ENCODE measurements at regions not wholly inside any gene's neighbourhood (a gene's known extent, or its start where the extent isn't known, plus 50 kb on each side); places are given as distances from the start of the nearest gene placed in this dataset.

GRCh38 chr16:35405526-35405925 is 1946.1 kb downstream of the TP53TG3F start:
- Histone ChIP-seq H3K4me1 (ENCODE audit: control insufficient read depth in 1 of 2, insufficient read depth in 2 of 2, low read length in 2 of 2) (no peaks in the 10 kb centered on the region), H3K27ac (ENCODE audit: low read depth in 1 of 2, low read length in 2 of 2) (no peak overlapping the region), H3K27me3 (ENCODE audit: control insufficient read depth in 1 of 2, insufficient read depth in 2 of 2, low read length in 1 of 2) (no peaks in the 10 kb centered on the region), H3K4me3 (ENCODE audit: low read length in 2 of 2) (no peak overlapping the region), H3K36me3 (ENCODE audit: control insufficient read depth in 1 of 2, insufficient read depth in 2 of 2, low read length in 1 of 2) (no peaks in the 10 kb centered on the region), H3K9me3 (ENCODE audit: control insufficient read depth, low read length) (peaks cover 1% of the 10 kb centered on the region)
- ATAC-seq (ENCODE audit: low FRiP score) (peak; percentile 26), DNase-seq (no peak)
- intact Hi-C loops (cut with DNase I), result no loop called here
- WGBS, 2 donors, result 40 to 42% methylated on average over 1 of the region's 1 CpG

- 54 to 57% methylated on average over 1 of the region's 1 CpG for WGBS, 2 donors
Observed at GRCh38 chr16:35409503-35409902, 1950.1 kb downstream of the TP53TG3F start.

GRCh38 chr16:35410438-35410837 is 1951.0 kb downstream of the TP53TG3F start:
- DNase-seq (no peak), ATAC-seq (ENCODE audit: low FRiP score) (no peak)
- no peaks in the 10 kb centered on the region for H3K27me3 ChIP-seq (ENCODE audit: control insufficient read depth in 1 of 2, insufficient read depth in 2 of 2, low read length in 1 of 2)
- H3K4me3 ChIP-seq (ENCODE audit: low read length in 2 of 2), result no peak overlapping the region
- no peaks in the 10 kb centered on the region for H3K4me1 ChIP-seq (ENCODE audit: control insufficient read depth in 1 of 2, insufficient read depth in 2 of 2, low read length in 2 of 2)
- H3K36me3 ChIP-seq (ENCODE audit: control insufficient read depth in 1 of 2, insufficient read depth in 2 of 2, low read length in 1 of 2), result no peaks in the 10 kb centered on the region
- intact Hi-C loops (cut with DNase I), result no loop called here
- H3K27ac ChIP-seq (ENCODE audit: low read depth in 1 of 2, low read length in 2 of 2), result no peak overlapping the region
- H3K9me3 ChIP-seq (ENCODE audit: control insufficient read depth, low read length), result peaks cover 1% of the 10 kb centered on the region

More at GRCh38 chr16:35409503-35409902, 1950.1 kb downstream of the TP53TG3F start:
- no peaks in the 10 kb centered on the region for H3K27me3 ChIP-seq (ENCODE audit: control insufficient read depth in 1 of 2, insufficient read depth in 2 of 2, low read length in 1 of 2)
- H3K36me3 ChIP-seq (ENCODE audit: control insufficient read depth in 1 of 2, insufficient read depth in 2 of 2, low read length in 1 of 2), result no peaks in the 10 kb centered on the region
- no peak for ATAC-seq (ENCODE audit: low FRiP score)
- intact Hi-C loops (cut with DNase I), result no loop called here
- no peak overlapping the region for H3K27ac ChIP-seq (ENCODE audit: low read depth in 1 of 2, low read length in 2 of 2)
- no peaks in the 10 kb centered on the region for H3K4me1 ChIP-seq (ENCODE audit: control insufficient read depth in 1 of 2, insufficient read depth in 2 of 2, low read length in 2 of 2)
- no peak for DNase-seq
- H3K9me3 ChIP-seq (ENCODE audit: control insufficient read depth, low read length), result peaks cover 1% of the 10 kb centered on the region
- no peak overlapping the region for H3K4me3 ChIP-seq (ENCODE audit: low read length in 2 of 2)

- no peak for DNase-seq
- no peak for ATAC-seq (ENCODE audit: low FRiP score)
- no peak overlapping the region for H3K27ac ChIP-seq (ENCODE audit: low read depth in 1 of 2, low read length in 2 of 2)
- intact Hi-C loops (cut with DNase I), result no loop called here
- no peaks in the 10 kb centered on the region for H3K4me1 ChIP-seq (ENCODE audit: control insufficient read depth in 1 of 2, insufficient read depth in 2 of 2, low read length in 2 of 2)
- no peaks in the 10 kb centered on the region for H3K36me3 ChIP-seq (ENCODE audit: control insufficient read depth in 1 of 2, insufficient read depth in 2 of 2, low read length in 1 of 2)
- peaks cover 1% of the 10 kb centered on the region for H3K9me3 ChIP-seq (ENCODE audit: control insufficient read depth, low read length)
- H3K27me3 ChIP-seq (ENCODE audit: control insufficient read depth in 1 of 2, insufficient read depth in 2 of 2, low read length in 1 of 2), result no peaks in the 10 kb centered on the region
- 55 to 58% methylated on average over 1 of the region's 1 CpG for WGBS, 2 donors
- H3K4me3 ChIP-seq (ENCODE audit: low read length in 2 of 2), result no peak overlapping the region
Observed at GRCh38 chr16:35411156-35411555, 1951.7 kb downstream of the TP53TG3F start.

GRCh38 chr16:35414139-35414538 is 1954.7 kb downstream of the TP53TG3F start:
- H3K4me3 ChIP-seq (ENCODE audit: low read length in 2 of 2), result no peak overlapping the region
- H3K27ac ChIP-seq (ENCODE audit: low read depth in 1 of 2, low read length in 2 of 2), result no peak overlapping the region
- no peaks in the 10 kb centered on the region for H3K9me3 ChIP-seq (ENCODE audit: control insufficient read depth, low read length)
- no peaks in the 10 kb centered on the region for H3K4me1 ChIP-seq (ENCODE audit: control insufficient read depth in 1 of 2, insufficient read depth in 2 of 2, low read length in 2 of 2)
- no peaks in the 10 kb centered on the region for H3K27me3 ChIP-seq (ENCODE audit: control insufficient read depth in 1 of 2, insufficient read depth in 2 of 2, low read length in 1 of 2)
- ATAC-seq (ENCODE audit: low FRiP score) (no peak), DNase-seq (no peak)
- WGBS, 2 donors, result 86 to 89% methylated on average over 14 of the region's 14 CpGs
- no peaks in the 10 kb centered on the region for H3K36me3 ChIP-seq (ENCODE audit: control insufficient read depth in 1 of 2, insufficient read depth in 2 of 2, low read length in 1 of 2)
- intact Hi-C loops (cut with DNase I), result no loop called here

- Histone ChIP-seq H3K9me3 (ENCODE audit: control insufficient read depth, low read length) (no peaks in the 10 kb centered on the region), H3K27ac (ENCODE audit: low read depth in 1 of 2, low read length in 2 of 2) (no peak overlapping the region), H3K4me3 (ENCODE audit: low read length in 2 of 2) (no peak overlapping the region), H3K27me3 (ENCODE audit: control insufficient read depth in 1 of 2, insufficient read depth in 2 of 2, low read length in 1 of 2) (no peaks in the 10 kb centered on the region), H3K36me3 (ENCODE audit: control insufficient read depth in 1 of 2, insufficient read depth in 2 of 2, low read length in 1 of 2) (no peaks in the 10 kb centered on the region), H3K4me1 (ENCODE audit: control insufficient read depth in 1 of 2, insufficient read depth in 2 of 2, low read length in 2 of 2) (no peaks in the 10 kb centered on the region)
- WGBS, 2 donors, result 76 to 81% methylated on average over 19 of the region's 19 CpGs
- no peak for DNase-seq
- intact Hi-C loops (cut with DNase I), result no loop called here
- ATAC-seq (ENCODE audit: low FRiP score), result peak; percentile 26
Observed at GRCh38 chr16:35414563-35414962, 1955.2 kb downstream of the TP53TG3F start.

- ATAC-seq (ENCODE audit: low FRiP score), result no peak
- 42 to 43% methylated on average over 32 of the region's 32 CpGs for WGBS, 2 donors
Observed at GRCh38 chr16:35425270-35425669, 1965.9 kb downstream of the TP53TG3F start.

GRCh38 chr16:35431829-35432663 is 1972.6 kb downstream of the TP53TG3F start:
- no peak overlapping the region for H3K4me3 ChIP-seq (ENCODE audit: low read length in 2 of 2)
- no peak overlapping the region for H3K27ac ChIP-seq (ENCODE audit: low read depth in 1 of 2, low read length in 2 of 2)
- no peaks in the 10 kb centered on the region for H3K4me1 ChIP-seq (ENCODE audit: control insufficient read depth in 1 of 2, insufficient read depth in 2 of 2, low read length in 2 of 2)
- no peaks in the 10 kb centered on the region for H3K9me3 ChIP-seq (ENCODE audit: control insufficient read depth, low read length)
- ATAC-seq (ENCODE audit: low FRiP score) (no peak), DNase-seq (no peak)
- WGBS, 2 donors, result 8 to 9% methylated on average over 4 of the region's 4 CpGs
- no peaks in the 10 kb centered on the region for H3K36me3 ChIP-seq (ENCODE audit: control insufficient read depth in 1 of 2, insufficient read depth in 2 of 2, low read length in 1 of 2)
- intact Hi-C loops (cut with DNase I), result no loop called here
- no peaks in the 10 kb centered on the region for H3K27me3 ChIP-seq (ENCODE audit: control insufficient read depth in 1 of 2, insufficient read depth in 2 of 2, low read length in 1 of 2)

More at GRCh38 chr16:35425270-35425669, 1965.9 kb downstream of the TP53TG3F start:
- intact Hi-C loops (cut with DNase I), result no loop called here
- H3K27me3 ChIP-seq (ENCODE audit: control insufficient read depth in 1 of 2, insufficient read depth in 2 of 2, low read length in 1 of 2), result no peaks in the 10 kb centered on the region
- H3K27ac ChIP-seq (ENCODE audit: low read depth in 1 of 2, low read length in 2 of 2), result no peak overlapping the region
- no peaks in the 10 kb centered on the region for H3K9me3 ChIP-seq (ENCODE audit: control insufficient read depth, low read length)
- H3K4me3 ChIP-seq (ENCODE audit: low read length in 2 of 2), result no peak overlapping the region
- no peaks in the 10 kb centered on the region for H3K4me1 ChIP-seq (ENCODE audit: control insufficient read depth in 1 of 2, insufficient read depth in 2 of 2, low read length in 2 of 2)
- DNase-seq, result no peak
- no peaks in the 10 kb centered on the region for H3K36me3 ChIP-seq (ENCODE audit: control insufficient read depth in 1 of 2, insufficient read depth in 2 of 2, low read length in 1 of 2)

- ATAC-seq (ENCODE audit: low FRiP score) (no peak), DNase-seq (no peak)
- no peaks in the 10 kb centered on the region for H3K27me3 ChIP-seq (ENCODE audit: control insufficient read depth in 1 of 2, insufficient read depth in 2 of 2, low read length in 1 of 2)
- H3K36me3 ChIP-seq (ENCODE audit: control insufficient read depth in 1 of 2, insufficient read depth in 2 of 2, low read length in 1 of 2), result no peaks in the 10 kb centered on the region
- H3K4me1 ChIP-seq (ENCODE audit: control insufficient read depth in 1 of 2, insufficient read depth in 2 of 2, low read length in 2 of 2), result no peaks in the 10 kb centered on the region
- intact Hi-C loops (cut with DNase I), result no loop called here
- H3K4me3 ChIP-seq (ENCODE audit: low read length in 2 of 2), result no peak overlapping the region
- H3K9me3 ChIP-seq (ENCODE audit: control insufficient read depth, low read length), result no peaks in the 10 kb centered on the region
- no peak overlapping the region for H3K27ac ChIP-seq (ENCODE audit: low read depth in 1 of 2, low read length in 2 of 2)
Observed at GRCh38 chr16:35440875-35441274, 1981.5 kb downstream of the TP53TG3F start.

All from aorta (tissue), 5 donors.